Fibroblast of mammary gland (primary cell): ENCODE measurements at regions not wholly inside any gene's neighbourhood (a gene's known extent, or its start where the extent isn't known, plus 50 kb on each side); places are given as distances from the start of the nearest gene placed in this dataset.

Experiments
- DNase-seq: peaks from one replicate; pipeline ENCODE4 v3.0.0-alpha.2; 2010; ENCODE audit warnings: low read depth
- H3K4me3 ChIP-seq: 2 replicates; pipeline ENCODE4 v1.5.1; 2011; ENCODE audit warnings: low read depth, mild to moderate bottlenecking, low read length, moderate library complexity; ENCODE audit not compliant: control insufficient read depth
- CTCF ChIP-seq: conservative IDR thresholded peaks from 2 replicates; pipeline ENCODE4 v1.5.1; 2011; ENCODE audit warnings: low read depth, low read length, inconsistent platforms; ENCODE audit not compliant: control insufficient read depth, insufficient read depth

- H3K4me3 ChIP-seq, result no peak overlapping the region
- no peak for DNase-seq
- no peak for TF ChIP-seq CTCF
Measured at GRCh38 chr3:46107682-46108081, 80.4 kb upstream of the XCR1 start.

GRCh38 chr3:46105306-46105919 is 78.1 kb upstream of the XCR1 start:
- no peak for TF ChIP-seq CTCF
- DNase-seq, result no peak
- no peak overlapping the region for H3K4me3 ChIP-seq

GRCh38 chr3:46104706-46105105 is 77.4 kb upstream of the XCR1 start:
- TF ChIP-seq CTCF, result no peak
- no peak overlapping the region for H3K4me3 ChIP-seq
- no peak for DNase-seq

GRCh38 chr3:46102780-46103130 is 75.5 kb upstream of the XCR1 start:
- no peak overlapping the region for H3K4me3 ChIP-seq
- DNase-seq, result no peak
- no peak for TF ChIP-seq CTCF

- DNase-seq, result no peak
- H3K4me3 ChIP-seq, result no peak overlapping the region
- no peak for TF ChIP-seq CTCF
Measured at GRCh38 chr3:46102059-46102779, 74.9 kb upstream of the XCR1 start.

GRCh38 chr3:46100812-46101211 is 73.5 kb upstream of the XCR1 start:
- DNase-seq, result no peak
- TF ChIP-seq CTCF, result no peak
- no peak overlapping the region for H3K4me3 ChIP-seq
